Midbrain (tissue), 1 donor: ENCODE measurements at regions not wholly inside any gene's neighbourhood (a gene's known extent, or its start where the extent isn't known, plus 50 kb on each side); places are given as distances from the start of the nearest gene placed in this dataset.

ENCODE experiments used
- DNase-seq: peaks from one replicate; lab custom pipeline; 2025; lab: John Stamatoyannopoulos, UW

DNA sequence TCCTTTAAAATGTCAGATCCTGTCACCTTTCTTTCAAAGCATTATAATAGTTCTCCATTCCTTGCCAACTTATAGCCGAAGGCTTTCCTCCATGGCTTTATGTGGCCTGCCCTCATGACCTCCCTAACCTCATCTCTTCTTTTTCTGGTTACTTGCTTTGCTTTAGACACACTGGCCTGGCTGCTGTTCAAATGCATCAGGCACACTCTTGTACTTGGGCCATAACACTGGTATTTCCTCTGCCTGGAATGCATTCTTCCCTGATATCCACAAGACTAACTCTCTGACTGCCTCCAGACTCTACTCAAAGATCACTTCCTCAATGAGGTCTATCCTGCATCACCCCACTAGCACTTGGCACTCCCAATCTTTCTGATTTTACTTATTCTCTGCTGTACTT, 710.3 kb downstream of the KCNA4 start:
- no peak for DNase-seq

DNA sequence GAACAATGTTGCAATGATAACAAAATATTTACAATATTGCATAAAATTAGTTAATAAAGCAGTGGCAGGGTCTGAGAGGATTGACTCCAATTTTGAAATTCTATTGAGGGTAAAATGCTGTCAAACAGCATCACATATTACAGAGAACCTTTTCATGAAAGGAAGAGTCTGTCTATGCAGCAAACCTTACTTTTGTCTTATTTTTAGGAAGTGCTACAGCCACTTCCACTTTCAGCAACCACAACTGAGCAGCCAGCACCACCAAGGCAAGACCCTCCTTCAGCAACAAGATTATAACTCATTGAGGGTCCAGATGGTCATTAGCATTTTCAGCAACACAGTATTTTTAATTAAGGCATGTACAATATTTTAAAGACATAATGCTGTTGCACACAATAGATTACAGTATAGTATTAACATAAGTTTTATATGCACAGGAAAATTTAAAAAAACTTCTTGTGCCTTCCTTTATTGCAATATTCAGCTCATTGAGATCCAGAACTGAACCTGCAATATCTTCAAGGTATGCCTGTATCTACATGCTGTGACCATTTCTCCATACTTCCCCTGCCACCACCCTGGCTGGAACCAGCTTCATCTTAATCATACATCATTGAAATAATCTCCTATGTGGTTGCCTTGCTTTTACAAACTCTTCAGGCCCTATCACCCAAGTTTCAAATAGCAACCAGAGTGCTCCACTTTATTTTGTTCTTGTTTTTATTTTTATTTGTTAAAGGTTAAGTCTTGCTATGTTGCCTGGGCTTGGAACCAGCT, 711.2 kb downstream of the KCNA4 start:
- no peak for DNase-seq

DNA sequence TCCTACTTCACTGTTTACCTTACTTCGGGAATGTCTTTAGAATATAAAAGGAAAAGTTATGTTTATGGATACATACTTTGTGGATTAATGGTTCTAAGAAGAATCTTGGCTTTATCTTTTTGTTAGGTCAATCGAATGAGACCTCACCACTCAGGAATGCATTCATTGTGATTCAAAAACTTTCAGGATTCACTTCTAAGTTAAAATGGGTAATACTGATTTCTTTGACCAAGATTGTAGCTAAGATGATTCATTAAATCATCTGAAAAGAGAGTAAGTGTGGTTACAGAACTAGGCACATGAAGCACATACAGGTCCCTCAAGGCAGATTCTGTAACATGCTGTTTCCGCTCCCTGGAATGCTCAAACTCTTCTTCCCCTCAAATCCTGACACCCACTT, 716.4 kb downstream of the KCNA4 start:
- no peak for DNase-seq

DNA sequence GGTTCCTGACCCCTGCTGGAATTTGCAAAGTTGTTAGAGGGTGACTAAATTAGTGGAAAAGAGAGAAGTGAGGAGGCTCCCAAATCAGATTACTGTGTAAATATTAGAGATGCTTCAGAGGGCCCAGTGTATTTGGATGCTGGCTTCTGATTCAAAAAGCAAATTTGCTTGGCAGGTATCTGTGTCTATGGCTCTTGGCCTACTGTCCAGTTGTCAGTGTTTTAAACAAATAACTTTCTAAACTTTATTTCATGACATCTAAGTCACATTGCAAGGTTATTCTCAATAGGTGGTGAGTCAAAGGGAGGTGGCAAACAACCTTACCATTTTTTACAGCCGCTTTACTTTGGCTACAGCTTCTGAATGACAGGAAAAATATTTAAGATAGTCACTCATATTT, 720.1 kb downstream of the KCNA4 start:
- no peak for DNase-seq

DNA sequence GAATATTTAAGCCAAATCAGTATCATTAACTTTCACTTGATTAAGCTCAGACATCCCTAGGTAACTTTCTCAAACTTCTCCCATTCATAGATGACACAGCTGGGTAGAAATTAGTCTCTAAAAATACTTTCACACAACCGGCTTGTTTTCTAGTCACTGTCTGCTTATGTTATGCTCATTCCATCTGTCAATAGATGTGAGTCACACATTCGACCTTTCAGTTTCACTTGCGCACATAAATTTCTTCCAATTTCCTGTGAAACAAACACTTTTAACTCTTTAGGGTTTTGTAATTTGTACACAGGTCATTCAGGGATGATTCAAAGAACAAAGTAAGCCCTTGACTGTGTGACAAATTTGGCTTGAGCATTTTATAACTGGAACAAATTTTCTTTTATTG, 723.0 kb downstream of the KCNA4 start:
- DNase-seq = no peak

DNA sequence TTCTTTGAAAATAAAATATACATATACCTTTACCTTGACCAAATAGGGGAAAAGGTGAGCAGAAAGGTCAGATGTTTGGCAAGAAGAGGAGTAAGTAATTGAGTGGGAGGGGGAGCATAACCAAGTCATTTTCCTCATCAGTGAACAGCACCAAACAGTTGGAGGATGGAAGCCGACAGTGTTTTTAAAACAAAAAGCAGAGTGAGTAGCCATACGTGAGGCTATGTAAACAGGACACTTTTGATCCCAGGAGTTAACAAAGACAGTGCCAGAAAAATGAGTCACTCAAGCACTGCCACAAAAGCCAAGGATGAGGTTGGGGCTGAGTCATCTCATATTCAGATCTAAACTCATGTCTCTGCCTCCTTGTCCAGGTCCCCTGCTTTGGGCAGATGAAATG, 734.7 kb downstream of the KCNA4 start:
- DNase-seq = no peak

DNA sequence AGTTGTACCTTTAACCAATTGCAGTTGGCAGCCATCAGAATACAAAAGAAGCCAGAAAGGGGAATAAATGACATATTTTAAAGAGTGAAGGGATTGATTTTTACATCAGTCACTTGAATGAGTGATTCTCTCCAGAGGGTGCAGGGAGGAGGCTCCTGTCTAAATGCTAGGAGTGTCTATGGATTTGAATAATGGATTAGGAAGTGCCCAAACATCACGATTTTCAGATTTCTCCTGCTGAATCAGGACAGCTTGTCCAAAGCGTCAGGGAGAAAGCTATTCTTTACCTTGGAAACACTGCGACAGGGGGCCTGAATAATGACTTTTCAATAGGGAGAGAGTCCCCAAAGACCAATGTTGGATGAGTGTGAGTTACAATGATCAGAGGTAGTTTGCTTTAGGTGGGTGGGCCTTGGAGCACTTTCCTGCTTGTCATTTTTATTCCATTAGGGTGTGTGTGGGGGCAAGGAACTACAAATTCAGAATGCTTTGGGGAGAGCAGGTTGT, 735.5 kb downstream of the KCNA4 start:
- no peak for DNase-seq

DNA sequence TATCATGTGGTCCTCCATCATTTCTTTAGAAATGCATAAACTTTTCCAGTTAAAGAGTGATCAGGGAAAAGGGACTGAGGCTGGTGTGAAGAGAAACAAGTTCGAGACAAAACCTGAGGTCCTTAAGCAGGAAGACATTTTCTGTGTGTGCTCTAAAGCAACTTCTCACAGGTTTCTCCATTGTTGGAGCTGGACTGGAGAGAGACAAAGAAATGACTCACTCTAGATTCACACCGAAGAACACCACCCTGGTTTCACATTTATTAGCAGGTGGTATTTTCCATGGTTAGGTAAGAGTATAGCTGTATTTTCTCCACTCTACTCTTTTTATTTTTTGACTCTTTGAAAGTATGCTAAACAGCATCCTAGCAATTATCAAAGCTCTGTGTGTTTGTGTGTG, 736.4 kb downstream of the KCNA4 start:
- no peak for DNase-seq

DNA sequence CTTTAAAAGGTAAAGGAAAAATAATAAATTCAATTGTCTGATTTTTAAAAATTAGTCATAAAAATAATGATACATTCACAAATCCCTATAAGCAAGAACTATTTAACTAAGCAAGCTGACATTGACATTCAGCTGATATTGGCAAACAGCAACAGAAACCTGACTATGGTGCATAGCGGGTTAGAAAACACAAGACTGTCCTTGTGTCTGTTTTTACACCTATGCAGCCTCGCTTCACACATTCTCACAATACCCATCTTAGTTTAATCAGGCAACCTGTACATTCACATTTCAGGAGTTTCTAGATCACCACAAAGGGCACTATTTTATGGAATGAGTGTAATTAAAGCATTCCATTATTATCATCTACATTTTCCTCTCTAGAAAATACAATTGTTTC, 737.1 kb downstream of the KCNA4 start:
- no peak for DNase-seq

DNA sequence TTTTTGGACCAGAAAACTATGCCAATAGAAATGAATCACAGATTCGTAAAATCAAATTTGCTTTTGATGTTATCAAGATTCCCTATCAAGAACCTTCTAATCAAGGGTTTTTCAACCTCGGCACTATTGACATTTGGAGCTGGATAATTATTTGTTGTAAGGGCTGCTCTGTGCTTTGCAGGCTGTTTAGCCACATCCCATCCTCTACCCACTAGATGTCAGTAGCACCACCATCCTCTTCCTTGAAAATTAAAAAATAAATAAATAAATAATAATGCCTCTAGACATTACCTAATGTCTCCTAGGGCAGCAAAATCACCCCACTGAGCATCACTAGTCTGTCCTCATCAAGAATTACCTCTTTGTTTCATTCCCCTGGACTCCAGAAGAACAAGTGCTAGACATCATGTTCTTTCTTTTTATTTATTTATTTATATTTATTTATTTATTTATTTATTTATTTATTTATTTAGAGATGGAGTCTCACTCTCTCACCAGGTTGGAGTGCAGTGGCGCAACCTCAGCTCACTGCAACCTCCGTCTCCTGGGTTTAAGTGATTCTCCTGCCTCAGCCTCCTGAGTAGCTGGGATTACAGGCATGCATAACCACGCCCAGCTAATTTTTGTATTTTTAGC, 744.7 kb downstream of the KCNA4 start:
- no peak for DNase-seq

DNA sequence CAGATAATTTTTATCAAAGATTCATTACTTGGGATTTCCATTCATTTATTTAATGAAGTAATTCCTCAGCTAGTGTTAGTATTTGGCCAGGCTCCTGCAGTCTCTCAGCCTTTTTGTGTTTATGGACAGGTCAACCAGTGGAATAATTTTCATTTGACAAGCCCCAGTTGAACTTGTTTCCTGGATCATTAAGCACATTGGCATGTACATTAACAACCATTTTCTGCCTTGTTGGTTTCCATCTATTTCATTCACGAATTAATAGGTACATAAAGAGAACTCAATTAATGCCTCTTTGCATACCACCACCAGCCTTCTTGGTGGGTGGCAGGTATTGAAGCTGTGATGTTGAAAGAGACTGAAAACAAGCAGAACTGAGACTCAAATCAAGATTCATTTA, 745.2 kb downstream of the KCNA4 start:
- DNase-seq = no peak

DNA sequence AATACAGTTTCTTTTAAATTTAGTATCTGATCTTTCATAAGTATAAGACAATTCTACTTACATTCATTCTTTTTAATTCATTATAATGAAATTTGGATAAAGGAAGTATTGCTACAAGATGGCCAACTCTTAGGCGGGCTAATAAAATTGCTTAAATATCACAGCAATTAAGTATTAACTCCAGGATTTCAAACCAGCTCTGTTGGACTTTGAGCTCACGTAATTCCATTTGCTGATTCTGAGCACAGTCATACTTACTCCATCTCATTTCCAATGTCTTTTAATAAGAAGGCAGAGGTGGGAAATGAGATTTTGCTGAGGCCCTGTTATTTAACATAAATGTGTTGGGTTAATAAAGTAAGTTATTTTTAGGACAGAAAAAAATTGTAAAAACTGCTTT, 748.1 kb downstream of the KCNA4 start:
- no peak for DNase-seq

DNA sequence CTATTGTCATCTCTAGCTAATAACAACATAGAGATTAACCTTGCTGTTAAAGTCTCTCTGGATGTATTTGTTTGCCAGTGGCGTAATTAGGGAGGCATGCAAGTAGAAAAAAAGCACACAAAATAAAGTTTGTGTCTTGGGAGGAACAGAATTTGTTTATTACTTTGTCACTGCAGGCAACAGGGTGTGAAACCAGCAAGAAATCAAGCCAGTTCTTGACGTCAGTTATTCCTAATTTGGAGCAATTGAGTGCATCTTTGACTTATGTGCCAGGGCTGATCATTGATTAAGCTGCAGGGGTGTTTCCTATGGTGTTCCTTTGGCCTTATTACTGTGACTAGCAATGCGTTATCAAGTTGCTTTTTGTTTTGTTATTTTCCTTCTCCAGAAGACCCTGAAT, 751.0 kb downstream of the KCNA4 start:
- DNase-seq = no peak

DNA sequence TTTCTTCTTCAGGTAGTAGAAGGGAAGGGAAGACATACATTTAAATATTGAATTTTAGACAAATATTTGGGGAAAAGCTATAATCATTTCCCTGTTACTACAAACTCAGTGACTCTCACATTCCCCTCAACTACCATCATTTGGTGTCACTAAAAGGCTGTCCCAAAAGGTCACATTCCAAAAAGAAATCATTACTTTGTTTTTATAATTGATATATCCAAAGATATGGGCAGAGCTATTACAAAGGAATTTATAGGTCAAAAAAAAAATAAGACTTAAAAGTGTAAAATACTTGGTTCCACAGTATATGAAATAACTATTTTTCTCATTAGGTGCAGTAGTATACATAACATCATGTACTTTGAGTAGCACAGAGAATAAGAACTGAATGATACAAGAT, 751.4 kb downstream of the KCNA4 start:
- DNase-seq = no peak

DNA sequence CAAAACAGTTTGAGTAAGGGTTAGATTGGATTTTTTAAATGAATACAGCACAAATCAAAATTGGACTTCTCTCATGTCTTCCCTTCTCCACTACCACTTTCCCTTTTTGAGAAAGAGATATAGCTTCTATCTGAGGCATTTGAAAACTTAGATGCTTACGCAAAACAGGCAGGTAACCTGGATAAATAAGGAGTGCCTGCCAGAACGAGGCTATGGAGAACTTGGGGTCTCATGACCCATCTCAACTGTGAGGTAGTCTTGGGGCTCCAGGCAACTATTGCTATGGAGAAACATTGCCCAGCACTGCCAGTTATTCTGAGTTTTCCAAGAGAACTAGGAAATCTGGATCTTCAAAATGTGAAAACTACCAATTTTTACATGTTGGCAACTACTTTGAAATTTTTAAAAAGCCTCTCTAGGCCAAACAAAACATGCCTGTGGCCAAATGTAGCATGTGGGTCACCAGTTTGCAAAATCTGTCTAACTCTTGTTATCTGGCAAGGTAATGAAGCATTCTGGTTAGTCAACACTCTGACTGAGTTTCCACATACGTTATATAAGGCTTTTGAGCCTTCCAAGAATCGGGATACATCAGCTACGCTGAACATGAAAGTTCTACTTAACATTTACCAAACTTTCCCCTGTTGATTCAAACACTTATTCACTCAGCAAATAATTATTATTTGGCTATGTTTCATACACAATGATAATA, 752.7 kb downstream of the KCNA4 start:
- DNase-seq = no peak

DNA sequence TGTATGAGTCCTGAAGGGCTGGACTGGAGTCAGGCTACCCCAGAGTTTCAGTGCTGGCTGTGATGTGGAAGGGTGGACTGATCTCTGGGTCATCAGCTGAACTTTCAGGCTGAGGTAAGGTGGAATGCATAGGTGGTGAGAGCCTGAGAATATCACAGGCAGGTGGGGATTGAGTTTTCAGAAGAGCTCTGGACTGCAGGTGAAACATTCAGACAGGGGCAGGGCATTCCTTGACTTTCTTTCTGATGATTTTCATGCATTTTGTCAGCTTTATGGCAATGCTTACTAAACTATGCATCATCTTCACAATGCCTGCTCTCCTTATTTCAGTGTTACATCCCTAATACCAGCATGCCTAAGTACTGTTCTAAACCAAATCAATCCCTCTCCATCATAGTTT, 755.0 kb downstream of the KCNA4 start:
- DNase-seq = no peak

DNA sequence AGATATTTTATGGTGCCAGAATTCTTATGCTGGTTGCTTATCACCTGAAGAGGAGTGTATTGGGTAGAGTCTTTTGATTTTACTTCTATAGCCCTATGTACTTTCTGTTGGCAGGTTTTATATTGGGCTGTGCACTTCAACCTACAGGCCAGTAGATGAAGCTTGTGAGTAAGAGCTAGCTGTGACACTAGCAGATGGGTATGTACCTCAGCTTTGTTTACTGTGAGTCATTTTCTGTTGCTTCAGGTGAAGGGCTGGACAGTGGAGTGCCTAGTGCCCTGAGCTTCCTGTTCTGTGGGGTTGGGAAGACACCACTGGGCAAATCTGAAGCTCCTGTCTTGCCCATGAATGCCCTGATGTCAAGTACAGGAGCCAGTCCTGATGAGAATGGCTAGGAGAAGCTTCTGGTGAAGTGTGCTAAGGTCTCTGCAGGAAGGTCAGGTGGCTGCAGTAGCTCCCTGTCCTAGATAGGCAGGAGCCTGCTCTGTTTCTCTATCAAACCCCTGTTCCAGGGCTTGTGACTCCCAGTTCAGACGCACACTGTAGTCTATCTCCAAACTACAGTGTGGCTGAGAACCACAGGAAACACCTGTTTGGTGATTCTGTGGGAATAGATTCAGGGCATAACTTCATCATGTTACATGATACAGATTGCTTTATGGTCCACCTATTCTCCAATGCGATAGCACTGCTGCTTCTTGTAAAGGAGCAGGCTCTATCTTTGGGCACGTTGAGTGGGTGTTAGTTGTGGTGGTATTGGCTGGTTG, 755.7 kb downstream of the KCNA4 start:
- no peak for DNase-seq

DNA sequence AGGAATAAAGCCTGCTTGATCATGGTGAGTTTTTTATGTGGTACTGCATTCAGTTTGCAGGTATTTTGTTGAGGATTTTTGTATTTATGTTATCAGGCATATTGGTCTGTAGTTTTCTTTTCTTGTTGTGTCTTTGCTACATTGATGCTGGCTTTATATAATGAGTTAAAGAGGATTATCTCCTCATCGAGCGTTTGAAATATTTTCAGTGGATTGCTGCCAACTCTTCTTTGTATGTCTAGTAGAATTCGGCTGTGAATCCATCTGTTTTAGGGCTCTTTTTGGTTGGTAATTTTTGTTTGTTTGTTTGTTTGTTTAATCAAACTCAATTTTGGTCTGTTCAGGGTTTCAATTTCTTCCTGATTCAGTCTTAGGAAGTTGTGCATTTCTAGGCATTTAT, 758.4 kb downstream of the KCNA4 start:
- DNase-seq = no peak

DNA sequence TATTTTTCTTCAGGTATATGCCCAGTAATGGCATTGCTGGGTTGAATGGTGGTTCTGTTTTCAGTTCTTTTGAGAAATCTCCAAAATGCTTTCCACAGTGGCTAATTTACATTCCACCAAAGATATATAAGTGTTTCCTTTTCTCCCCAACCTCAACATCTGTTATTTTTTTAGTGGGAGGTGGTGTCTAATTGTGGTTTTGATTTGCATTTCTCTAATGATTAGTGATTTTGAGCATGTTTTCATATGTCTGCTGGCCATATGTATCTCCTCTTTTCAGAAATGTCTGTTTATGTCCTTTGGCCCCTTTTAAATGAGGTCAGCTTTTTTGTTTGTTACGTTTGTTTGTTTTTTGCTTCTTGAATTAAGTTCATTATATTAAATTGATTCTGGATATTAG, 760.2 kb downstream of the KCNA4 start:
- DNase-seq = no peak

DNA sequence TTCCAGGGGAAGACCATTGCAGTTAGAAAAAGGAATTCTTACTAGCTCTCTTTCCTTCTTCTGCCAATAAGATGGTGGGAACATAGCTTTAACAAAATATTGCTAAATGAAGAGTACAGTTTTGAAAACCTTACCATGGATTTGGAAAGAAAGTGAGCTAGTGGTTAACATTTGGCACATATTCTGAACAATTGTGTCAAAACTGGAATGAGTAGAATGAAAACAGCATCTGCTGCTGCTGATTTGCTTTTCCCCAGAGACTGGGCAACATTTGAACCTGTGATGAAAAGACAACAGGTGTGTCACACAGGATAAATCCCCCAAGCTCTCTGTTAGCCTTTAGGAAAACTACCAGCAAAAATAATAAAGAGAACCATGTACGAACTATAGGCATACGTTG, 761.4 kb downstream of the KCNA4 start:
- no peak for DNase-seq

DNA sequence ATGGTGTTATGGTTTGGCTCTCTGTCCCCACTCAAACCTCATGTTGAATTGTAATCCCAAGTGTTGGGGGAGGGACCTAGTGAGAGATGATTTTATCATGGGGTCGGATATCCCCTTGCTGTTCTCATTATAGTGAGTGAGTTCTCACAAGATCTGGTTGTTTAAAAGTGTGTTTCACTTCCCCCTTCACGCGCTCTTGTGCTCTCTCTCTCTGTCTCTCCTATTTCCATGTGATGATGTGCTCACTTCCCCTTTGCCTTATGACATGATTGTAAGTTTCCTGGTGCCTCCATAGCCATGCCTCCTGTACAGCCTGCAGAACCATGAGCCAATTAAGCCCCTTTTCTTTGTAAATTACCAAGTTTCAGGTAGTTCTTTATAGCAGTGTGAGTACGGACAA, 765.1 kb downstream of the KCNA4 start:
- no peak for DNase-seq

DNA sequence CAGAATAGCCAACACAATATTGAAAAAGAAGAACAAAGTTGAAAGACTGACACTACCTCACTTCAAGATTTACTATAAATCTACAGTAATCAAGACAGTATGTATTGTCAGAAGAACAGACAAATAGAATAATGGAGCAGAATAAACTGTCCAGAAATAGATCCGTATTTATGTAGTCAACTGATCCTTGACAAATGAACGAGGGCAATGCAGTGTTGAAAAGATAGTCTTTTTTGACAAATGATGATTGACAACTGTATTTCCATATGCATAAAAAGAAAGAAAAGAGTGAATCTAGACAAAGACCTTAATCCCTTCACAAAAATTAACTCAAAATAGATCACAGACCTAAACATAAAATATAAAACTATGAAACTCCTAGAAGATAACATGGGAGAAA, 767.1 kb downstream of the KCNA4 start:
- DNase-seq = no peak
